ENCODE measurements at regions not wholly inside any gene's neighbourhood (a gene's known extent, or its start where the extent isn't known, plus 50 kb on each side); places are given as distances from the start of the nearest gene placed in this dataset.

DNA sequence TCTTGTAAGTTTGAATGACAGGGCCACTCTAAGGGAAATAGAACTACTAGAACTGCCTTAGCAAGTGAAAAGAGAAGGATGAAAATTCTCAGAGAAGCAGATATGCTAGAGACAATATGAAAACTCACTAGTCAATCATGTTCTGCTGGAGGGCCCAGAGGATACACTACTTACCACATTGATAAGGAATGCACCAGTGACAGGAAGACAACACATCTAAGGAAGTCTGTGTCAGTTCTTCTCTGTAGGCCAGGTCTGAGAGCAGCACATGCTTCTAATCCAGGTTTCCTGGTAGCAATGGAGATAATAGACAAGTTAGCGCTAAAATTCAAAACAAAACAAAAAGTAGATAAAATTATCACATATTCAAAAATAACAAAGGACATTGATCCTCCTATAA, 235.2 kb upstream of the AKR1E2 start:
- no peaks in the 10 kb centered on the region for H3K27me3 ChIP-seq
- H3K36me3 ChIP-seq: no peaks in the 10 kb centered on the region
- H3K4me3 ChIP-seq (ENCODE audit: low read depth, low read length): no peak overlapping the region
- no peak for DNase-seq
- no peaks in the 10 kb centered on the region for H3K9me3 ChIP-seq
- TF ChIP-seq, protein P1, sequence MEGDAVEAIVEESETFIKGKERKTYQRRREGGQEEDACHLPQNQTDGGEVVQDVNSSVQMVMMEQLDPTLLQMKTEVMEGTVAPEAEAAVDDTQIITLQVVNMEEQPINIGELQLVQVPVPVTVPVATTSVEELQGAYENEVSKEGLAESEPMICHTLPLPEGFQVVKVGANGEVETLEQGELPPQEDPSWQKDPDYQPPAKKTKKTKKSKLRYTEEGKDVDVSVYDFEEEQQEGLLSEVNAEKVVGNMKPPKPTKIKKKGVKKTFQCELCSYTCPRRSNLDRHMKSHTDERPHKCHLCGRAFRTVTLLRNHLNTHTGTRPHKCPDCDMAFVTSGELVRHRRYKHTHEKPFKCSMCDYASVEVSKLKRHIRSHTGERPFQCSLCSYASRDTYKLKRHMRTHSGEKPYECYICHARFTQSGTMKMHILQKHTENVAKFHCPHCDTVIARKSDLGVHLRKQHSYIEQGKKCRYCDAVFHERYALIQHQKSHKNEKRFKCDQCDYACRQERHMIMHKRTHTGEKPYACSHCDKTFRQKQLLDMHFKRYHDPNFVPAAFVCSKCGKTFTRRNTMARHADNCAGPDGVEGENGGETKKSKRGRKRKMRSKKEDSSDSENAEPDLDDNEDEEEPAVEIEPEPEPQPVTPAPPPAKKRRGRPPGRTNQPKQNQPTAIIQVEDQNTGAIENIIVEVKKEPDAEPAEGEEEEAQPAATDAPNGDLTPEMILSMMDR (IDR thresholded peaks at IDR 0.05; ENCODE audit: low read depth, low read length): no peak
- H3K4me1 ChIP-seq: no peaks in the 10 kb centered on the region

DNA sequence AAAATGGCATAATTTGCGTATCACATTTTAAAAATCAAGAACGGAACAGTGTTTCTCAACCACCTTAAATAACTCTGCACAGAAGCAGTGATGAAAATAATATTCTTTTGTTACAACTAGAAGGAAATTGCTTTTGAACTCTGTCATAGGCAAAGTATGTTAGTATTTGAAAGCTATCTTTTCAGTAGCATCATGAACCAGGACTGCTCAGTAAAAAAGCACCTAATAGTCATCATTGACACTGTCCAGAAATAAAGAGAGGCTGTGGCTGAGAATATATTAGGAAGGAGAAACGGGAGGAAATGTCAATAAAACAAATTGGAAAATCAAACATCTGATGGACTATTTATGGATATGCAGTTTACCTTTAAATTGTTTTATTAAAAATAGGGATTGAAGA, 237.2 kb upstream of the AKR1E2 start:
- Histone ChIP-seq H3K9me3 (no peaks in the 10 kb centered on the region), H3K4me3 (ENCODE audit: low read depth, low read length) (no peak overlapping the region), H3K36me3 (no peaks in the 10 kb centered on the region), H3K4me1 (no peaks in the 10 kb centered on the region), H3K27me3 (no peaks in the 10 kb centered on the region)
- TF ChIP-seq, protein P1 (IDR thresholded peaks at IDR 0.05; ENCODE audit: low read depth, low read length): no peak
- no peak for DNase-seq

DNA sequence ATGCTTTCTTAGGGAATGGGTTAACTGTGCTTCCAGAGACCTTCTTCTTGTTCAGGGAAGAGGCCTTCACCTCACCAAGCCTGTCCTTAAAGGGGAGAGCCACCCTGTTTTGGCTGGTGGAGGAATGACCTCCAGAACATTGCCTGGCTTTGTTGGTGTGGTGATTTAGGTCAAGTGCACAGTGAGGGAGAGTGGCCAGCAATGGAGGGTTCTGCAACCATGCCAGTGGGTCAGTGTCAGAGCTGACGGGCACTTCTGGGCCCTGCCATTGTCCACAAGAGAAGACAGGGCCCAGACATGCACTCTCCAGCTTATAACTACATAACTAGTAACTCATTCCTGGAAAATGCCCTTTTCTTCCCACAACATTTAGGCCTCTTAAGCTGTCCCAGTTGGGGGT, 238.5 kb upstream of the AKR1E2 start:
- TF ChIP-seq, protein P1 (IDR thresholded peaks at IDR 0.05; ENCODE audit: low read depth, low read length): no peak

DNA sequence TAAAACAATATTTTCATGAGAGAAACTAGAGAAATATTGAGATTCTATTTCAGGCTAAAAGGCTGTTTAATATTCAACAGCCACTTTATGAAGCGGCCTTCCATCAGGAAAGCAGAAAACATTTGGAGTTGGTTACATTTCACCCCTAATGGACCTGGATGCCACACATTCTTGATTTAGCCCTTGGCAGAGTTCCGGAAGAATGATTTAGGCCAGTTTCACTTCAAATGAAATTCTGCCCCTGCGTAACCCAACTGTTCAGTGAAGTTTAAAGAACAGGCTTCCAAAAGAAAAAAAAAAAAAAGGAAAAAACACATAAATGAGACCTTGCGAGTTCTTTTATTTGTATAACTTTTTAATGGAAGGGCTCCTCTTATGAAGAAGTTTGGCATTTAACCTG, 239.2 kb upstream of the AKR1E2 start:
- Histone ChIP-seq H3K36me3 (no peaks in the 10 kb centered on the region), H3K4me3 (ENCODE audit: low read depth, low read length) (no peak overlapping the region), H3K4me1 (no peaks in the 10 kb centered on the region), H3K27me3 (no peaks in the 10 kb centered on the region), H3K9me3 (no peaks in the 10 kb centered on the region)
- DNase-seq: no peak
- TF ChIP-seq, protein P1 (IDR thresholded peaks at IDR 0.05; ENCODE audit: low read depth, low read length): no peak

More for the DNA sequence above, 238.5 kb upstream of the AKR1E2 start:
- Histone ChIP-seq H3K36me3 (no peaks in the 10 kb centered on the region), H3K27me3 (no peaks in the 10 kb centered on the region), H3K4me3 (ENCODE audit: low read depth, low read length) (no peak overlapping the region), H3K9me3 (no peaks in the 10 kb centered on the region), H3K4me1 (no peaks in the 10 kb centered on the region)
- no peak for DNase-seq

DNA sequence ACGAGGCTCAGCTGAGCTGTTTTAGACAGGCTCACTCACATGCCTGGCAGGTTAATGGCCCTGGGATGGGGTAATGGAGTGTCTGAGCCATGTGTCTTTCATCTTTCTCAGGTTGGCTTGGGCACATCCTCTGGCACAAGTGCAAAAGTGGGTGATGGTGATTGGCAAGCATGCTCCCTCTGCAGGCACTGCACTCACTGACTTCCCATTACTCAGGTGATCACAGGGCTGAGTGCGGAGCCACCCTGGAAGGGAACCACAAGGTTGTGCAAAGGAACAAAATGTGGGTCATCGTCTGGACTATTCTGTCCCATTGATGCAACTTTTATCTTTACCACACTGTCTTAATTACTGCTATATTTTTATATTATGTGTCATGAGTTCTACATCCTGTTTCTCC, 244.1 kb upstream of the AKR1E2 start:
- TF ChIP-seq, protein P1 (IDR thresholded peaks at IDR 0.05; ENCODE audit: low read depth, low read length): no peak
- no peaks in the 10 kb centered on the region for H3K36me3 ChIP-seq
- no peaks in the 10 kb centered on the region for H3K4me1 ChIP-seq
- no peak overlapping the region for H3K4me3 ChIP-seq (ENCODE audit: low read depth, low read length)
- no peak for DNase-seq
- no peaks in the 10 kb centered on the region for H3K9me3 ChIP-seq
- H3K27me3 ChIP-seq: no peaks in the 10 kb centered on the region

DNA sequence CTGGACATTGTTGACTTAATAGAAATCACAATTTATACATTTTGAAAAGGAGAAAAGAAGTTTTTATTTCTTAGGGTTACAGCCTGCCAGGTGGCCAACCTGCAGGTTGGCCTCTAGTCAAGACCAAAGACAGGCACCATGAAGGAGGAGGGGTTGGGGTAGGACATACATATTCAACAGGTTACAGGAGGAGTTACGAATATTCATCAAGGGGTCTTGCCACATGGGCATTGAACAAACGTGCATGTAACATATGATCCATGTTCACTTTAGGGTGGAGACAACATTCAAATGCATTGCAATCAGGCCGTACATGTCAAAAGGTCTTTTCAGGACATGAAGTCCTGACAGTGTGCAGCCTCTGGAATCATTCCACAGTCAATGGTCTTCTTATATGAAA, 246.2 kb upstream of the AKR1E2 start:
- no peaks in the 10 kb centered on the region for H3K36me3 ChIP-seq
- H3K27me3 ChIP-seq: no peaks in the 10 kb centered on the region
- H3K4me1 ChIP-seq: no peaks in the 10 kb centered on the region
- TF ChIP-seq, protein P1 (IDR thresholded peaks at IDR 0.05; ENCODE audit: low read depth, low read length): no peak
- no peak for DNase-seq
- no peaks in the 10 kb centered on the region for H3K9me3 ChIP-seq
- H3K4me3 ChIP-seq (ENCODE audit: low read depth, low read length): no peak overlapping the region
